GM12878 (cell line): ENCODE measurements at regions not wholly inside any gene's neighbourhood (a gene's known extent, or its start where the extent isn't known, plus 50 kb on each side); places are given as distances from the start of the nearest gene placed in this dataset.

ENCODE experiments used
- ATAC-seq: fragments of 200-7000 bp; cut with Tn5 transposase; 3 replicates; pipeline ENCODE4 v1.9.1; 2020; ENCODE audit warnings: mild to moderate bottlenecking, moderate library complexity
- BruUV-seq: library from RNA; stranded (reverse); fragments of 400-500 nt; replicated peaks from 2 replicates; lab custom pipeline; 2021; lab: Mats Ljungman, UMichigan
- CTCF ChIA-PET: fragments of 300-600 bp; sonication (Branson Sonifier 250); formaldehyde crosslinking; extraction: SDS; loops from one replicate; lab custom pipeline; 2021; ENCODE audit warnings: inconsistent platforms; lab: Yijun Ruan, JAX
- POLR2A ChIA-PET: fragments of 350-600 bp; formaldehyde crosslinking; extraction: SDS; loops from one replicate; lab custom pipeline; 2021; ENCODE audit warnings: inconsistent platforms; lab: Charles Lee
- RAD21 ChIA-PET: fragments of 300-600 bp; sonication (Branson Sonifier 250); formaldehyde crosslinking; loops from one replicate; lab custom pipeline; 2023; ENCODE audit warnings: antibody characterized with exemption; ENCODE audit not compliant: unreplicated experiment; lab: Charles Lee
- SMC1A ChIA-PET: fragments of 300-600 bp; sonication (Branson Sonifier 250); formaldehyde crosslinking; loops from one replicate; lab custom pipeline; 2023; ENCODE audit not compliant: unreplicated experiment, uncharacterized antibody; lab: Charles Lee
- DNase-seq: peaks from one replicate; pipeline ENCODE4 v3.0.0-alpha.2; 2011; ENCODE audit warnings: low read depth, low spot score
- FAIRE-seq: peaks from 3 replicates; lab custom pipeline; 2011; peaks lifted over from hg19 to GRCh38; lab: Jason Lieb, UNC
- H2AFZ ChIP-seq: 2 replicates; pipeline ENCODE4 v1.6.0; 2011; ENCODE audit warnings: low read depth, low read length, control low read depth; ENCODE audit not compliant: control insufficient read depth
- H3K27ac ChIP-seq: 2 replicates; pipeline ENCODE4 v1.5.1; 2011; ENCODE audit warnings: control low read depth; ENCODE audit not compliant: control insufficient read depth, insufficient read depth
- H3K27me3 ChIP-seq, 2 experiments: replicated peaks in 1 of 2; 2 replicates each; pipeline versions ENCODE4 v1.6.0 to v1.6.1; 2011; ENCODE audit warnings: low read length in 1 of 2; ENCODE audit not compliant: control insufficient read depth in 2 of 2, insufficient read depth in 2 of 2
- H3K36me3 ChIP-seq, 2 experiments: 2 replicates each; pipeline ENCODE4 v1.5.1; 2011; ENCODE audit warnings: low read length in 1 of 2; ENCODE audit not compliant: control insufficient read depth in 2 of 2, insufficient read depth in 2 of 2
- H3K4me1 ChIP-seq: 2 replicates; pipeline ENCODE4 v1.6.1; 2011; ENCODE audit warnings: mild to moderate bottlenecking, low read length, moderate library complexity, mixed read lengths; ENCODE audit not compliant: control insufficient read depth, insufficient read depth
- H3K4me2 ChIP-seq: 2 replicates; pipeline ENCODE4 v1.6.0; 2011; ENCODE audit warnings: control low read depth; ENCODE audit not compliant: control insufficient read depth, insufficient read depth
- H3K4me3 ChIP-seq: fragments of 200-600 bp; sonication (generic); 2 replicates; pipeline ENCODE4 v1.5.1; 2016
- H3K79me2 ChIP-seq: 2 replicates; pipeline ENCODE4 v1.6.0; 2011; ENCODE audit warnings: low read length; ENCODE audit not compliant: control insufficient read depth, insufficient read depth
- H3K9ac ChIP-seq: 2 replicates; pipeline ENCODE4 v1.8.0; 2011; ENCODE audit warnings: low read length, control low read depth, mixed read lengths; ENCODE audit not compliant: control insufficient read depth, insufficient read depth
- H3K9me3 ChIP-seq: replicated peaks from 3 replicates; pipeline ENCODE4 v1.5.1; 2011; ENCODE audit warnings: mild to moderate bottlenecking, low read length; ENCODE audit not compliant: control insufficient read depth, insufficient read depth
- H4K20me1 ChIP-seq: 2 replicates; pipeline ENCODE4 v1.6.0; 2011; ENCODE audit not compliant: control insufficient read depth, insufficient read depth
- ATF7 ChIP-seq: fragments of 450-650 bp; IDR thresholded peaks from 2 replicates; pipeline ENCODE4 v1.6.1; 2016; ENCODE audit warnings: low read depth, mild to moderate bottlenecking
- CBFB ChIP-seq: IDR thresholded peaks from 2 replicates; pipeline ENCODE4 v1.6.1; 2016; ENCODE audit warnings: antibody characterized with exemption, low read depth
- HDGF ChIP-seq: fragments of 450-650 bp; IDR thresholded peaks from 2 replicates; pipeline ENCODE4 v1.6.1; 2016; ENCODE audit warnings: antibody characterized with exemption
- KAT2A ChIP-seq: conservative IDR thresholded peaks from 2 replicates; pipeline ENCODE4 v1.6.1; 2011; ENCODE audit warnings: low read depth, low read length; ENCODE audit not compliant: control insufficient read depth
- MAX ChIP-seq: IDR thresholded peaks from 2 replicates; pipeline ENCODE4 v1.6.1; 2012; ENCODE audit warnings: low read depth, low read length, improper control_type of control experiment
- NRF1 ChIP-seq: conservative IDR thresholded peaks from 2 replicates; pipeline ENCODE4 v1.6.1; 2011; ENCODE audit warnings: mild to moderate bottlenecking, low read depth, low read length, improper control_type of control experiment
- PAX8 ChIP-seq: fragments of 450-650 bp; IDR thresholded peaks from 2 replicates; pipeline ENCODE4 v1.6.1; 2017; ENCODE audit warnings: mild to moderate bottlenecking, moderate library complexity
- SKIL ChIP-seq: fragments of 450-650 bp; IDR thresholded peaks from 2 replicates; pipeline ENCODE4 v1.6.1; 2017; ENCODE audit warnings: mild to moderate bottlenecking, low read depth, inconsistent platforms; ENCODE audit not compliant: poor library complexity, severe bottlenecking
- SREBF2 ChIP-seq: IDR thresholded peaks from 2 replicates; pipeline ENCODE4 v1.6.1; 2012; ENCODE audit warnings: mild to moderate bottlenecking, low read length
- STAT1 ChIP-seq: fragments of 450-650 bp; conservative IDR thresholded peaks from 2 replicates; pipeline ENCODE4 v1.6.1; 2014; ENCODE audit warnings: antibody characterized with exemption, mild to moderate bottlenecking
- ZBTB33 ChIP-seq: fragments of 450-650 bp; IDR thresholded peaks from 2 replicates; pipeline ENCODE4 v1.6.1; 2017; ENCODE audit warnings: mild to moderate bottlenecking
- ZNF274 ChIP-seq: IDR thresholded peaks from one replicate; pipeline ENCODE4 v1.8.0; 2011; ENCODE audit not compliant: insufficient read length, insufficient read depth
- WGBS: methylation state at CpG from one replicate; pipeline ENCODE4 v1.1.6; 2016; ENCODE audit warnings: low lambda C conversion rate; ENCODE audit not compliant: insufficient replicate concordance, insufficient coverage; ENCODE audit errors: missing lambda C conversion rate; 5-methylcytosine and 5-hydroxymethylcytosine counted together
- in situ Hi-C: fragments of 300-500 bp; cut with MboI; formaldehyde crosslinking; loops from 9 replicates; pipeline ENCODE4 v1.14.3; 2018; ENCODE audit warnings: mixed read lengths
- intact Hi-C: fragments of 100-400 bp; cut with micrococcal nuclease; formaldehyde crosslinking; loops from one replicate; pipeline ENCODE4 v1.14.2; 2022; ENCODE audit not compliant: unreplicated experiment
- TF ChIP-seq, protein P1 (sequence below): IDR thresholded peaks from 2 replicates; pipeline ENCODE4 v1.6.1; 2011; ENCODE audit warnings: mild to moderate bottlenecking, low read depth, low read length, moderate library complexity; ENCODE audit not compliant: insufficient replicate concordance

DNA sequence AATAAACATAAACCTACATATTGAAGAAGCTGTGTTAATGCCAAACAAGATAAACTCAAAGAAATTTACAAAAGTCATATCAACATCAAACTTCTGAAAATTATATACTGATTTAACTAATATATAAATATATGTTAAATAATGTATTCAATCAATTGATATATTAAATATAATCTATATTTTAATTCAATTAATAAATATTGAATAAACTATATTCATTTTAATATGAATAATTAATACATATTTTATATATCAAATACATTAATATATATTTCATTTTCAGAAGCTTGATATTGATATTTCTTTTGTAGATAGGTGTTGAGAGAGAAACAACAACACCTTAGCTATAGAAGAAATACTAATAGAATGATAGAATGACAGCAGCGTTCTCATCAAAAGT is 768.1 kb downstream of the MECOM start:
- H3K36me3 ChIP-seq = no peaks in the 10 kb centered on the region
- WGBS = 50% methylated on average over 1 of the region's 1 CpG
- no peak overlapping the region for H3K4me2 ChIP-seq
- no TSS peak for BruUV-seq
- TF ChIP-seq NRF1 (no peak), KAT2A (no peak), ZBTB33 (no peak), STAT1 (no peak), PAX8 (no peak), SKIL (no peak), SREBF2 (no peak), ZNF274 (no peak), ATF7 (no peak), HDGF (no peak), CBFB (no peak), MAX (no peak)
- TF ChIP-seq, protein P1, sequence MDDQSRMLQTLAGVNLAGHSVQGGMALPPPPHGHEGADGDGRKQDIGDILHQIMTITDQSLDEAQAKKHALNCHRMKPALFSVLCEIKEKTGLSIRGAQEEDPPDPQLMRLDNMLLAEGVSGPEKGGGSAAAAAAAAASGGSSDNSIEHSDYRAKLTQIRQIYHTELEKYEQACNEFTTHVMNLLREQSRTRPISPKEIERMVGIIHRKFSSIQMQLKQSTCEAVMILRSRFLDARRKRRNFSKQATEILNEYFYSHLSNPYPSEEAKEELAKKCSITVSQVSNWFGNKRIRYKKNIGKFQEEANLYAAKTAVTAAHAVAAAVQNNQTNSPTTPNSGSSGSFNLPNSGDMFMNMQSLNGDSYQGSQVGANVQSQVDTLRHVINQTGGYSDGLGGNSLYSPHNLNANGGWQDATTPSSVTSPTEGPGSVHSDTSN = no peak
- no peak overlapping the region for H3K4me3 ChIP-seq
- no peak overlapping the region for H2AFZ ChIP-seq
- H3K9me3 ChIP-seq = no peaks in the 10 kb centered on the region
- in situ Hi-C loops = no loop called here
- POLR2A ChIA-PET = no interaction called here
- no peak overlapping the region for H3K9ac ChIP-seq
- RAD21 ChIA-PET = no interaction called here
- ATAC-seq (no peak), DNase-seq (no peak), FAIRE-seq (no peak)
- H3K79me2 ChIP-seq = no peaks in the 10 kb centered on the region
- intact Hi-C loops = no loop called here
- no peaks in the 10 kb centered on the region for H3K4me1 ChIP-seq
- CTCF ChIA-PET = interaction anchor here (1.2 kb wide), 1 partner anchor 30 kb away, joined by 3 read pairs; no protein-coding TSS in a partner anchor
- H3K27me3 ChIP-seq = no peaks in the 10 kb centered on the region
- no peaks in the 10 kb centered on the region for H4K20me1 ChIP-seq
- SMC1A ChIA-PET = no interaction called here
- no peak overlapping the region for H3K27ac ChIP-seq
